IMR-90 (cell line): ENCODE measurements at regions not wholly inside any gene's neighbourhood (a gene's known extent, or its start where the extent isn't known, plus 50 kb on each side); places are given as distances from the start of the nearest gene placed in this dataset.

Source experiments
- ATAC-seq: fragments of 200-7000 bp; cut with Tn5 transposase; 2 replicates; pipeline ENCODE4 v1.9.1; 2020; ENCODE audit warnings: low read depth, mild to moderate bottlenecking, moderate library complexity
- BruUV-seq: library from RNA; stranded (reverse); fragments of 400-500 nt; replicated peaks from 2 replicates; lab custom pipeline; 2021; lab: Mats Ljungman, UMichigan
- CTCF ChIA-PET: fragments of 300-600 bp; formaldehyde crosslinking; extraction: SDS; loops from one replicate; lab custom pipeline; 2021; ENCODE audit warnings: antibody characterized with exemption; lab: Yijun Ruan, JAX
- POLR2A ChIA-PET: fragments of 300-600 bp; sonication (Branson Sonifier 250); formaldehyde crosslinking; loops from one replicate; lab custom pipeline; 2022; ENCODE audit warnings: antibody characterized with exemption; ENCODE audit not compliant: unreplicated experiment; lab: Charles Lee
- DNase-seq: peaks from one replicate; pipeline ENCODE4 v3.0.0; 2013
- H2AFZ ChIP-seq: replicated peaks from 2 replicates; pipeline ENCODE3; 2013; ENCODE audit warnings: low read length, mild to moderate bottlenecking; ENCODE audit not compliant: poor library complexity
- H2AK5ac ChIP-seq: 2 replicates; pipeline ENCODE4 v1.6.1; 2013; ENCODE audit warnings: low read depth, low read length, inconsistent platforms
- H2AK9ac ChIP-seq: replicated peaks from 2 replicates; pipeline ENCODE3; 2013; ENCODE audit warnings: mild to moderate bottlenecking, low read depth, low read length, moderate library complexity; ENCODE audit not compliant: poor library complexity
- H2BK120ac ChIP-seq: 2 replicates; pipeline ENCODE4 v1.6.1; 2013; ENCODE audit warnings: low read depth, low read length, inconsistent platforms
- H2BK15ac ChIP-seq: 3 replicates; pipeline ENCODE4 v1.6.1; 2013; ENCODE audit warnings: low read depth, low read length, inconsistent platforms
- H2BK20ac ChIP-seq: 2 replicates; pipeline ENCODE4 v1.6.1; 2013; ENCODE audit warnings: low read depth, mild to moderate bottlenecking, inconsistent platforms, low read length, moderate library complexity
- H2BK5ac ChIP-seq: 2 replicates; pipeline ENCODE4 v1.6.1; 2013; ENCODE audit warnings: mild to moderate bottlenecking, low read depth, low read length, inconsistent platforms; ENCODE audit not compliant: poor library complexity, severe bottlenecking
- H3K14ac ChIP-seq: replicated peaks from 2 replicates; pipeline ENCODE4 v1.6.1; 2013; ENCODE audit warnings: low read depth, low read length, inconsistent platforms
- H3K18ac ChIP-seq: 2 replicates; pipeline ENCODE4 v1.6.1; 2013; ENCODE audit warnings: low read depth, low read length, control low read depth
- H3K23ac ChIP-seq: 2 replicates; pipeline ENCODE4 v1.6.1; 2013; ENCODE audit warnings: low read depth, low read length, inconsistent platforms
- H3K27ac ChIP-seq: 2 replicates; pipeline ENCODE4 v1.5.1; 2013; ENCODE audit warnings: mild to moderate bottlenecking, control low read depth, low read length; ENCODE audit not compliant: insufficient read depth
- H3K27me3 ChIP-seq: 2 replicates; pipeline ENCODE4 v1.6.1; 2013; ENCODE audit warnings: low read length; ENCODE audit not compliant: control insufficient read depth, insufficient read depth
- H3K36me3 ChIP-seq: 2 replicates; pipeline ENCODE4 v1.6.1; 2013; ENCODE audit warnings: low read length, mixed read lengths; ENCODE audit not compliant: control insufficient read depth, insufficient read depth
- H3K4ac ChIP-seq: 2 replicates; pipeline ENCODE4 v1.6.1; 2013; ENCODE audit warnings: low read depth, low read length, inconsistent platforms
- H3K4me1 ChIP-seq: 2 replicates; pipeline ENCODE4 v1.6.1; 2013; ENCODE audit warnings: low read length, mixed read lengths; ENCODE audit not compliant: control insufficient read depth, insufficient read depth
- H3K4me2 ChIP-seq: 2 replicates; pipeline ENCODE4 v1.6.1; 2013; ENCODE audit warnings: low read depth, mild to moderate bottlenecking, control low read depth, low read length, moderate library complexity
- H3K4me3 ChIP-seq: 2 replicates; pipeline ENCODE4 v1.5.1; 2013; ENCODE audit warnings: low read depth, mild to moderate bottlenecking, control low read depth, low read length, moderate library complexity; ENCODE audit not compliant: insufficient read depth
- H3K56ac ChIP-seq: 2 replicates; pipeline ENCODE4 v1.6.1; 2013; ENCODE audit warnings: low read length, inconsistent platforms; ENCODE audit not compliant: insufficient read depth; ENCODE audit errors: extremely low read depth
- H3K79me1 ChIP-seq, 2 experiments: 2 replicates each; pipeline ENCODE4 v1.6.1; 2013; ENCODE audit warnings: low read length in 2 of 2, inconsistent platforms in 1 of 2, low read depth in 1 of 2
- H3K9ac ChIP-seq: 2 replicates; pipeline ENCODE4 v1.6.1; 2013; ENCODE audit warnings: low read depth, low read length, control low read depth
- H3K9me1 ChIP-seq: 2 replicates; pipeline ENCODE4 v1.6.1; 2013; ENCODE audit warnings: low read length, inconsistent platforms; ENCODE audit not compliant: insufficient read depth
- H3K9me3 ChIP-seq: 2 replicates; pipeline ENCODE4 v1.6.1; 2013; ENCODE audit warnings: low read length; ENCODE audit not compliant: control insufficient read depth, insufficient read depth
- H4K20me1 ChIP-seq: 2 replicates; pipeline ENCODE4 v1.6.1; 2013; ENCODE audit warnings: low read length, inconsistent platforms; ENCODE audit not compliant: insufficient read depth
- H4K5ac ChIP-seq: 2 replicates; pipeline ENCODE4 v1.6.1; 2013; ENCODE audit warnings: mild to moderate bottlenecking, low read depth, low read length, control low read depth
- H4K8ac ChIP-seq, 2 experiments: 2 replicates each; pipeline ENCODE4 v1.6.1; 2013; ENCODE audit warnings: low read depth in 2 of 2, low read length in 2 of 2, control low read depth in 1 of 2, inconsistent platforms in 1 of 2
- H4K91ac ChIP-seq: 2 replicates; pipeline ENCODE4 v1.6.1; 2013; ENCODE audit warnings: low read depth, low read length, inconsistent platforms; ENCODE audit not compliant: insufficient read depth
- CHD1 ChIP-seq: IDR thresholded peaks from 2 replicates; pipeline ENCODE4 v1.6.1; 2012; ENCODE audit warnings: low read depth, low read length, improper control_type of control experiment
- ELK1 ChIP-seq: fragments of 150-350 bp; IDR thresholded peaks from 2 replicates; pipeline ENCODE4 v1.6.1; 2016; ENCODE audit warnings: low read depth, mild to moderate bottlenecking, low read length, moderate library complexity, borderline replicate concordance
- MAFK ChIP-seq: IDR thresholded peaks from 2 replicates; pipeline ENCODE4 v1.6.1; 2012; ENCODE audit warnings: low read depth, low read length, improper control_type of control experiment
- MXI1 ChIP-seq: IDR thresholded peaks from 2 replicates; pipeline ENCODE4 v1.6.1; 2012; ENCODE audit warnings: low read depth, mild to moderate bottlenecking, low read length, moderate library complexity, borderline replicate concordance
- NFE2L2 ChIP-seq: fragments of 150-350 bp; IDR thresholded peaks from 2 replicates; pipeline ENCODE4 v1.6.1; 2016; ENCODE audit warnings: low read depth, mild to moderate bottlenecking, low read length
- RAD21 ChIP-seq: IDR thresholded peaks from 2 replicates; pipeline ENCODE4 v1.6.1; 2012; ENCODE audit warnings: low read length, improper control_type of control experiment
- RCOR1 ChIP-seq: IDR thresholded peaks from 2 replicates; pipeline ENCODE4 v1.6.1; 2012; ENCODE audit warnings: mild to moderate bottlenecking, low read length, improper control_type of control experiment; ENCODE audit not compliant: insufficient replicate concordance
- RFX5 ChIP-seq: IDR thresholded peaks from 2 replicates; pipeline ENCODE4 v1.8.0; 2012; ENCODE audit warnings: low read depth, mild to moderate bottlenecking, low read length, moderate library complexity
- WGBS, 2 experiments: methylation state at CpG; one replicate each; pipeline versions ENCODE4 v1.1.5 to v1.1.7; 2013; ENCODE audit warnings: missing lambda C conversion rate in 2 of 2; ENCODE audit not compliant: insufficient read length in 1 of 2; ENCODE audit errors: extremely low coverage in 2 of 2; 5-methylcytosine and 5-hydroxymethylcytosine counted together
- dilution Hi-C: fragments of 300-500 bp; cut with HindIII; formaldehyde crosslinking; loops from one replicate; pipeline ENCODE4 v1.14.3; 2018; ENCODE audit warnings: low sequenced_read_pairs; ENCODE audit not compliant: unreplicated experiment
- in situ Hi-C: fragments of 300-500 bp; cut with MboI; formaldehyde crosslinking; loops from 3 replicates; pipeline ENCODE4 v1.14.3; 2019; ENCODE audit warnings: low sequenced_read_pairs, inconsistent platforms, mixed read lengths
- intact Hi-C: fragments of 100-400 bp; cut with micrococcal nuclease; formaldehyde crosslinking; loops from 2 replicates; pipeline ENCODE4 v1.10.0; 2022
- TF ChIP-seq, protein P1 (sequence below): conservative IDR thresholded peaks from 2 replicates; pipeline ENCODE4 v1.5.1; 2012; ENCODE audit warnings: mild to moderate bottlenecking, low read depth, low read length, improper control_type of control experiment
- TF ChIP-seq, protein P2 (sequence below): fragments of 150-350 bp; IDR thresholded peaks from 2 replicates; pipeline ENCODE4 v1.6.1; 2017; ENCODE audit warnings: mild to moderate bottlenecking, antibody characterized with exemption, low read length, low read depth

DNA sequence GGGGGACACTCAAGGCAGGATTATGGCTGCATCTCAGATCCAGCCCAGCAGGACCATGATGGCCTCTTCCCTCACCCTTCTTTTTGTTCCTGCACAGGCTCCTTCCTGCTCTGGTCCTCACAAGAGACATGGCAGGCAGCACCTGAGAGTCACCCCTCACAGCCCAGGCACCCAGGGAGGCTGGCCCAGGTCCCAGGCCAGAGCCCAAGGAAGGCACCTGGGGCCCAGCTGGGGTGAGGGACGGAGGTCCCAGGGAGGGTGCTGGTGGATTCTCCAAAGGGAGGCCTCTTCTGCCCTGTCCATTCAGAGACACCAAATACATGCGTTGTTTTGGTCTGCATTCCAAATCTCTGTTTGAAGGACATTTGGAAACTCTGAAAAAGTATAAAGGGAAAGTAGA, 285.4 kb upstream of the HS6ST1 start:
- no peaks in the 10 kb centered on the region for H4K20me1 ChIP-seq
- dilution Hi-C loops: no loop called here
- no peaks in the 10 kb centered on the region for H3K9me1 ChIP-seq
- H3K56ac ChIP-seq: no peak overlapping the region; the same call in 1 of the 2 replicates
- TF ChIP-seq MAFK (no peak), MXI1 (no peak), RAD21 (no peak), ELK1 (no peak), CHD1 (no peak), RFX5 (no peak), NFE2L2 (no peak), RCOR1 (no peak)
- TF ChIP-seq, protein P1, sequence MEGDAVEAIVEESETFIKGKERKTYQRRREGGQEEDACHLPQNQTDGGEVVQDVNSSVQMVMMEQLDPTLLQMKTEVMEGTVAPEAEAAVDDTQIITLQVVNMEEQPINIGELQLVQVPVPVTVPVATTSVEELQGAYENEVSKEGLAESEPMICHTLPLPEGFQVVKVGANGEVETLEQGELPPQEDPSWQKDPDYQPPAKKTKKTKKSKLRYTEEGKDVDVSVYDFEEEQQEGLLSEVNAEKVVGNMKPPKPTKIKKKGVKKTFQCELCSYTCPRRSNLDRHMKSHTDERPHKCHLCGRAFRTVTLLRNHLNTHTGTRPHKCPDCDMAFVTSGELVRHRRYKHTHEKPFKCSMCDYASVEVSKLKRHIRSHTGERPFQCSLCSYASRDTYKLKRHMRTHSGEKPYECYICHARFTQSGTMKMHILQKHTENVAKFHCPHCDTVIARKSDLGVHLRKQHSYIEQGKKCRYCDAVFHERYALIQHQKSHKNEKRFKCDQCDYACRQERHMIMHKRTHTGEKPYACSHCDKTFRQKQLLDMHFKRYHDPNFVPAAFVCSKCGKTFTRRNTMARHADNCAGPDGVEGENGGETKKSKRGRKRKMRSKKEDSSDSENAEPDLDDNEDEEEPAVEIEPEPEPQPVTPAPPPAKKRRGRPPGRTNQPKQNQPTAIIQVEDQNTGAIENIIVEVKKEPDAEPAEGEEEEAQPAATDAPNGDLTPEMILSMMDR: no peak
- TF ChIP-seq, protein P2, sequence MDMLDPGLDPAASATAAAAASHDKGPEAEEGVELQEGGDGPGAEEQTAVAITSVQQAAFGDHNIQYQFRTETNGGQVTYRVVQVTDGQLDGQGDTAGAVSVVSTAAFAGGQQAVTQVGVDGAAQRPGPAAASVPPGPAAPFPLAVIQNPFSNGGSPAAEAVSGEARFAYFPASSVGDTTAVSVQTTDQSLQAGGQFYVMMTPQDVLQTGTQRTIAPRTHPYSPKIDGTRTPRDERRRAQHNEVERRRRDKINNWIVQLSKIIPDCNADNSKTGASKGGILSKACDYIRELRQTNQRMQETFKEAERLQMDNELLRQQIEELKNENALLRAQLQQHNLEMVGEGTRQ: no peak
- no peak for ATAC-seq
- H3K9me3 ChIP-seq: no peaks in the 10 kb centered on the region
- no peaks in the 10 kb centered on the region for H3K27me3 ChIP-seq
- H3K18ac ChIP-seq: no peak overlapping the region
- no peak overlapping the region for H3K14ac ChIP-seq
- no peak overlapping the region for H3K4me2 ChIP-seq
- H2BK5ac ChIP-seq: no peak overlapping the region
- H3K79me1 ChIP-seq: no peaks in the 10 kb centered on the region
- no peak overlapping the region for H2AK5ac ChIP-seq
- H2AFZ ChIP-seq: no peak overlapping the region
- no peak overlapping the region for H4K91ac ChIP-seq
- no peak overlapping the region for H3K23ac ChIP-seq
- H3K4ac ChIP-seq: no peak overlapping the region
- H2BK15ac ChIP-seq: no peak overlapping the region
- no peak for DNase-seq
- no peaks in the 10 kb centered on the region for H3K36me3 ChIP-seq
- no CpG with 5 or more reads among the region's 2 CpGs for WGBS, 2 experiments
- H3K4me1 ChIP-seq: no peaks in the 10 kb centered on the region
- intact Hi-C loops: no loop called here
- in situ Hi-C loops: no loop called here
- H4K8ac ChIP-seq: no peak overlapping the region
- no peak overlapping the region for H2BK120ac ChIP-seq
- H3K27ac ChIP-seq: no peak overlapping the region
- H3K9ac ChIP-seq: no peak overlapping the region
- POLR2A ChIA-PET: no interaction called here
- no peak overlapping the region for H4K5ac ChIP-seq
- no peak overlapping the region for H2BK20ac ChIP-seq
- H2AK9ac ChIP-seq: no peak overlapping the region
- BruUV-seq: no TSS peak
- CTCF ChIA-PET: no interaction called here
- H3K4me3 ChIP-seq: no peak overlapping the region
